GM18909 (cell line): ENCODE measurements at regions not wholly inside any gene's neighbourhood (a gene's known extent, or its start where the extent isn't known, plus 50 kb on each side); places are given as distances from the start of the nearest gene placed in this dataset.

Experiments used
- ATAC-seq: cut with Tn5 transposase; IDR thresholded peaks from one replicate; pipeline ENCODE4 v1.9.1; 2021; ENCODE audit warnings: mild to moderate bottlenecking; ENCODE audit not compliant: unreplicated experiment, poor library complexity

DNA sequence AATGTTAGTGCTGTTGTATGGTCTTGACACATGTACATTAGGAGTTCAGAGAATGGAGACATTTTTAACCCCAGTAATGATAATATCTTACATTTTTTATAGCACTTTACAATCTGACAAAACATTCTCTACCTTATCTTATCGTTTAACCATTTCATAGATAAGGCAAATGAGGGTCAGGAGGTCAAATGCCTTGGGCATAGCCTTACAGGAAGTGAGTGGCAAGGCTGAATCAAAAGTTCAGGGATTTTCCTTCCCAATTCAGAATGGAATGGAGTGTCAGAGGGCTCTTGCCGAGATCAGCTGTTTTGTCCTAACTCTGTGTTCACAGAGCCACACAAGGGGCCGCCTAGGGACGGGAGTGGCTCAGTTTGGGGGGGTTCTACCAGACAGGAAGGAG, 57.6 kb upstream of the AK4 start:
- ATAC-seq: no peak

DNA sequence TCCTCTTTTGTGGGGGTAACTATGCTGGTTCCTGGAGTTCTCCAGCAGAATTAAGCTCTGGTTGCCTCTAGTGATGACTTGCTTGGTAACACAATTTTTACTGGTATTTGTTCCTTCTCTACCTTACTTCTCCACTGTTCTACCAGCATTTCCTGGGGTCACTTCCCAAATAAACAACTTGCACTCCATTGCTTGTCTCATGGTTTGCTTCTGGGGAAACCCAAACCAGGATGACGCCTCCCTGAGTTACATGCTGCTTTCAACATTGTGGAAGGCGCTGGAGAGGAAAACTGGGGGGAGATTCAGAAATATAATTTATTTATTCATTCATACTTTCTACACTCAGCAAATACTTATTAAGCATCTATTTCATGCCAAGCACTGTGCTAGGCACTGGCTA, 55.3 kb upstream of the AK4 start:
- ATAC-seq: no peak

DNA sequence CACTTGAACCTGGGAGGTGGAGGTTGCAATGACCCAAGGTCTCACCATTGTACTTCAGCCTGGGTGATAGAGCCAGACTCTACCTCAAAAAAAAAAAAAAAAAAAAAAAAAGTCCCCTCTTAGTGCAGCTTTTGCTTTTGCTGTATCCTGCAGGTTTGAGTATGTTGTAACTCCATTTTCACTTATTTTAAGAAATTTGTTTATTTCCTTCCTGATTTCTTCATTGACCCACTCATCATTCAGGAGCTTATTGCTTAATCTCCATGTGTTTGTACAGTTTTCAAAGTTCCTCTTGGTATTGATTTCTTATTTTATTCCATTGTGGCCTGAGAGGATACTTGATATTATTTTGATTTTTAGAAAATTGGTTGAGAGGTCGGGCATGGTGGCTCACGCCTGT, 50.9 kb upstream of the AK4 start:
- no peak for ATAC-seq
